ENCODE measurements at regions not wholly inside any gene's neighbourhood (a gene's known extent, or its start where the extent isn't known, plus 50 kb on each side); places are given as distances from the start of the nearest gene placed in this dataset.

- H3K27me3 ChIP-seq (ENCODE audit: control insufficient read depth, insufficient read depth, low read length) = peaks cover 4% of the 10 kb centered on the region
- H3K4me3 ChIP-seq (ENCODE audit: low read depth, low read length) = no peak overlapping the region
- no peaks in the 10 kb centered on the region for H3K36me3 ChIP-seq (ENCODE audit: control insufficient read depth, insufficient read depth, low read length)
- DNase-seq (ENCODE audit: low read depth) = no peak
- TF ChIP-seq CTCF (IDR thresholded peaks at IDR 0.05; ENCODE audit: insufficient read depth, low read length, poor library complexity, severe bottlenecking) = no peak
Measured at GRCh38 chr20:48340883-48341281, 486.9 kb downstream of the PREX1 start.

- Histone ChIP-seq H3K4me3 (ENCODE audit: low read depth, low read length) (no peak overlapping the region), H3K36me3 (ENCODE audit: control insufficient read depth, insufficient read depth, low read length) (no peaks in the 10 kb centered on the region), H3K27me3 (ENCODE audit: control insufficient read depth, insufficient read depth, low read length) (peaks cover 4% of the 10 kb centered on the region)
- no peak for DNase-seq (ENCODE audit: low read depth)
- TF ChIP-seq CTCF (IDR thresholded peaks at IDR 0.05; ENCODE audit: insufficient read depth, low read length, poor library complexity, severe bottlenecking) = no peak
Measured at GRCh38 chr20:48339986-48340882, 487.6 kb downstream of the PREX1 start.

- H3K36me3 ChIP-seq (ENCODE audit: control insufficient read depth, insufficient read depth, low read length) = no peaks in the 10 kb centered on the region
- no peak for TF ChIP-seq CTCF (IDR thresholded peaks at IDR 0.05; ENCODE audit: insufficient read depth, low read length, poor library complexity, severe bottlenecking)
- no peak overlapping the region for H3K4me3 ChIP-seq (ENCODE audit: low read depth, low read length)
- H3K27me3 ChIP-seq (ENCODE audit: control insufficient read depth, insufficient read depth, low read length) = peaks cover 4% of the 10 kb centered on the region
- peak; percentile 43 for DNase-seq (ENCODE audit: low read depth)
Measured at GRCh38 chr20:48339190-48339985, 488.4 kb downstream of the PREX1 start.

- DNase-seq (ENCODE audit: low read depth) = no peak
- H3K4me3 ChIP-seq (ENCODE audit: low read depth, low read length) = no peak overlapping the region
- no peaks in the 10 kb centered on the region for H3K36me3 ChIP-seq (ENCODE audit: control insufficient read depth, insufficient read depth, low read length)
- TF ChIP-seq CTCF (IDR thresholded peaks at IDR 0.05; ENCODE audit: insufficient read depth, low read length, poor library complexity, severe bottlenecking) = no peak
- H3K27me3 ChIP-seq (ENCODE audit: control insufficient read depth, insufficient read depth, low read length) = peaks cover 2% of the 10 kb centered on the region
Measured at GRCh38 chr20:48338717-48339116, 489.1 kb downstream of the PREX1 start.

GRCh38 chr20:48336597-48336996, 491.2 kb downstream of the PREX1 start:
- H3K27me3 ChIP-seq (ENCODE audit: control insufficient read depth, insufficient read depth, low read length) = no peaks in the 10 kb centered on the region
- no peaks in the 10 kb centered on the region for H3K36me3 ChIP-seq (ENCODE audit: control insufficient read depth, insufficient read depth, low read length)
- DNase-seq (ENCODE audit: low read depth) = no peak
- no peak overlapping the region for H3K4me3 ChIP-seq (ENCODE audit: low read depth, low read length)
- no peak for TF ChIP-seq CTCF (IDR thresholded peaks at IDR 0.05; ENCODE audit: insufficient read depth, low read length, poor library complexity, severe bottlenecking)
